Osteocyte (in vitro differentiated cells): ENCODE measurements at regions not wholly inside any gene's neighbourhood (a gene's known extent, or its start where the extent isn't known, plus 50 kb on each side); places are given as distances from the start of the nearest gene placed in this dataset.

Source experiments
- DNase-seq: peaks from one replicate; pipeline ENCODE4 v3.0.0; 2021; ENCODE audit warnings: mixed read lengths; ENCODE audit not compliant: unreplicated experiment; ENCODE audit errors: extremely low spot score
- H3K27ac Mint-ChIP-seq: one replicate; pipeline ENCODE4 v1.8.0; 2021; ENCODE audit warnings: mild to moderate bottlenecking, mixed read lengths; ENCODE audit not compliant: unreplicated experiment
- H3K27me3 Mint-ChIP-seq: one replicate; pipeline ENCODE4 v1.8.0; 2021; ENCODE audit warnings: mixed read lengths; ENCODE audit not compliant: unreplicated experiment
- H3K36me3 Mint-ChIP-seq: one replicate; pipeline ENCODE4 v1.8.0; 2021; ENCODE audit warnings: mixed read lengths; ENCODE audit not compliant: unreplicated experiment
- H3K4me1 Mint-ChIP-seq: one replicate; pipeline ENCODE4 v1.8.0; 2021; ENCODE audit warnings: mixed read lengths; ENCODE audit not compliant: unreplicated experiment
- H3K4me3 Mint-ChIP-seq: one replicate; pipeline ENCODE4 v1.8.0; 2021; ENCODE audit warnings: mild to moderate bottlenecking, moderate library complexity, mixed read lengths; ENCODE audit not compliant: unreplicated experiment
- H3K9me3 Mint-ChIP-seq: one replicate; pipeline ENCODE4 v1.8.0; 2021; ENCODE audit warnings: mixed read lengths; ENCODE audit not compliant: unreplicated experiment
- TF ChIP-seq, protein P1 (sequence below): fragments of 200-600 bp; sonication (generic); IDR thresholded peaks from 2 replicates; pipeline ENCODE4 v1.5.0; 2021; ENCODE audit warnings: antibody characterized with exemption, mild to moderate bottlenecking, moderate library complexity

DNA sequence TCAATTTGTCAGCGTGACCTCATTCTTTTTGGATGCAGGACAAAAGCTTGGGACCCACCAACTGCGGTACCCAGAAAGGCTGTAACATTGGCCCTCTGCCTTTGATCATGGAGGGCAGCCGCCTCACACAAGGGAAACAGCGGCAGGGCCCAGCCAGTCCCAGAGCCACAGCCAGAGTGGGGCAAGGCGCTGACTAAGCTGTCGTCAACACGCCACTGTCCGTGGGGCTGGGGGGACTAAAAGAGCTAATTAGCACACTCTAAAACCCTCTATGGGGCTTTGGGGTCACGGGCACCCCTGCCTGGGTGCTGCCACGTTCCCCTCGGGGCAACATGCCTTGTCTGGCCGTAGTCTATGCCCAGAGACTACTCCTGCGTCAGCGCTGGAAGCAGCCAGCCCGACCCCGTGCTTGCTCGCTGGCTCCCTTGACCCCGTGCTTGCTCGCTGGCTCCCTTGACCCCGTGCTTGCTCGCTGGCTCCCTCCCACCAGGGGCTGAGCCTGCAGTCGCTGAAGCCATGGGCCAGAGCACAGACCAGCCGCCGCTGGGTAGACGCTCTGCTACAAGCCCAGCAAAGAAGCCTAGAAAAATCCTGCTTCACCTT lies 598.4 kb downstream of the MBD2 start:
- H3K4me1 Mint-ChIP-seq: no peaks in the 10 kb centered on the region
- TF ChIP-seq, protein P1, sequence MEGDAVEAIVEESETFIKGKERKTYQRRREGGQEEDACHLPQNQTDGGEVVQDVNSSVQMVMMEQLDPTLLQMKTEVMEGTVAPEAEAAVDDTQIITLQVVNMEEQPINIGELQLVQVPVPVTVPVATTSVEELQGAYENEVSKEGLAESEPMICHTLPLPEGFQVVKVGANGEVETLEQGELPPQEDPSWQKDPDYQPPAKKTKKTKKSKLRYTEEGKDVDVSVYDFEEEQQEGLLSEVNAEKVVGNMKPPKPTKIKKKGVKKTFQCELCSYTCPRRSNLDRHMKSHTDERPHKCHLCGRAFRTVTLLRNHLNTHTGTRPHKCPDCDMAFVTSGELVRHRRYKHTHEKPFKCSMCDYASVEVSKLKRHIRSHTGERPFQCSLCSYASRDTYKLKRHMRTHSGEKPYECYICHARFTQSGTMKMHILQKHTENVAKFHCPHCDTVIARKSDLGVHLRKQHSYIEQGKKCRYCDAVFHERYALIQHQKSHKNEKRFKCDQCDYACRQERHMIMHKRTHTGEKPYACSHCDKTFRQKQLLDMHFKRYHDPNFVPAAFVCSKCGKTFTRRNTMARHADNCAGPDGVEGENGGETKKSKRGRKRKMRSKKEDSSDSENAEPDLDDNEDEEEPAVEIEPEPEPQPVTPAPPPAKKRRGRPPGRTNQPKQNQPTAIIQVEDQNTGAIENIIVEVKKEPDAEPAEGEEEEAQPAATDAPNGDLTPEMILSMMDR: no peak
- H3K27me3 Mint-ChIP-seq: no peaks in the 10 kb centered on the region
- H3K27ac Mint-ChIP-seq: no peak overlapping the region
- H3K9me3 Mint-ChIP-seq: peaks cover 16% of the 10 kb centered on the region
- H3K36me3 Mint-ChIP-seq: no peaks in the 10 kb centered on the region
- DNase-seq: no peak
- H3K4me3 Mint-ChIP-seq: no peak overlapping the region

DNA sequence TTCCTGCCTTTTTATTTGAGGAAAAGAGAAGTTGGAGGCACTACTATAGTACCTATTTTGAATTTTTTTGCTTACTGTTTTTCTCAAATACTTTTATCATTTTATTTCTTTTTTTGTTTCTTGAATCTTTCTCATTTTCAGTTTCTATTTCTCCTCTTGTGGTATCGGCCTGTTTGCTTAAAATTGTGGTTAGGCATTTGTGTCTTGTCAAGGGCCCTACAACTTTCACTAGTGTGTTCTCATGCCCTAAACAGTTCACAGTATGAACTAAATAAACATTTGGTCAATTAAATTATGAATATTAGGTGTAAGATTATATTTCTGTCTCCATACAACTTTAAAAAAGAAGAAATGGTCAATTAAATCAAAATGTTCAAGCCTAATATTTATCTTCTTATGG lies 613.5 kb downstream of the MBD2 start:
- Mint-ChIP-seq H3K4me1 (no peaks in the 10 kb centered on the region), H3K4me3 (no peak overlapping the region), H3K27ac (no peak overlapping the region), H3K36me3 (no peaks in the 10 kb centered on the region), H3K27me3 (no peaks in the 10 kb centered on the region), H3K9me3 (no peaks in the 10 kb centered on the region)
- TF ChIP-seq, protein P1: no peak
- DNase-seq: no peak

DNA sequence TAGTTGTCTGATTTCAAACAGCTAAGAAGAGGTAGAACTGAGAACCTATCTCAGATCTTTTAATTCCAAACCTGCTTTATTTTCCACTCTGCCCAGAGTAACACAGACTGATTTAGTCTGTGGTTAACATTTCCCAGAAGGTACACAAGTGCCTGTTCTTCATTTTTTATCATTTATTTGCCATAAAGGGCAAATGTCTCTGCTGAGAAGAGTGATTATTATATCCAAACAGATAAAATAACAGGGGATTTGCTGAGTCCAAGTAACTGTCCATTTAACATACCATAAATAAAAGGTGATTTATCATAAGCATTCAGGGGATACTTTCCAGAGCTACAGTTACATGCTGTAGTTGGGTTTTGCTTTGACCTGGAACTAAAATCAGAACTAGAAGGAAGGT lies 617.7 kb downstream of the MBD2 start:
- no peaks in the 10 kb centered on the region for H3K36me3 Mint-ChIP-seq

DNA sequence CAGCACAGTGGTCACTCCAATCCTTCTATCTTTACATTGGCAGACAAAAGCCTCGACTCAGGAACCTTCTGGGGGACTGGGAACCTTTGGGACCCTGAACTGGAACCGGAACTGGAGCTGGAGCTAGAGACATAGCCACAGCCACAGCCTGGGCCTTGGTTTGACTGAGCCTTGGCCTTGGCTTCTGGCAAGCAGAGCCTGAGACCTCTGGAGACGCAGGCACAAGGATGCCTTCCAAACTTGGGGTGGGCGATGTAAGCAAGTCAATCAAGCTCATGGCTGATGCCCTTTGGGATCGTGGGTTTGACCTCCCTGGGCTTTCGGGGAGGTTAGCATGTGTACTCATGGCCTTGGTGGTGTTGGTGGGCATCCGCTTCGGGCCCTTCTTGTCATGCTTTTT lies 619.3 kb downstream of the MBD2 start:
- H3K9me3 Mint-ChIP-seq: no peaks in the 10 kb centered on the region
- H3K27me3 Mint-ChIP-seq: no peaks in the 10 kb centered on the region
- TF ChIP-seq, protein P1: no peak
- no peak overlapping the region for H3K27ac Mint-ChIP-seq
- H3K4me1 Mint-ChIP-seq: no peaks in the 10 kb centered on the region
- no peak overlapping the region for H3K4me3 Mint-ChIP-seq
- DNase-seq: no peak
- no peaks in the 10 kb centered on the region for H3K36me3 Mint-ChIP-seq

More for the DNA sequence above, 617.7 kb downstream of the MBD2 start:
- no peak for DNase-seq
- Mint-ChIP-seq H3K27me3 (no peaks in the 10 kb centered on the region), H3K4me1 (no peaks in the 10 kb centered on the region), H3K4me3 (no peak overlapping the region), H3K9me3 (no peaks in the 10 kb centered on the region), H3K27ac (no peak overlapping the region)
- TF ChIP-seq, protein P1: no peak

DNA sequence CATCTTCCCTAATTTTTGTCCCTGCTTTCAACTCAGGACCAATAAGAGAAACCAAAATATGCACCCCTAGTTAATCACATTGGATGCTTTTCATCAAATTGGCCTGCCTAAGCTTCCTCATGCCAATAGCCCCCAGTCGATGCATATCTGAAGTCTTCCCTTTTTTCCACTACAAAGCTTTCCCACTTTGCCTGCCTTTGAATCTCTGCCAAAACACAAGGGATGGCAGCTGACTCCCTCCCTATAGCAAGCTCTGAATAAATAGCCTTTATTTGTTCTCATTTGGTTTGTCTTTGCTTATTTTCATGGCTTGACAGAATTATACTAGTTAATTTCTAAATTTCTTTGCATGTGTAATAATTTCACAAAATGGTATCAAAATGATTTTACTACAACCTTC lies 621.2 kb downstream of the MBD2 start:
- Mint-ChIP-seq H3K9me3 (no peaks in the 10 kb centered on the region), H3K4me1 (no peaks in the 10 kb centered on the region), H3K4me3 (no peak overlapping the region), H3K27me3 (no peaks in the 10 kb centered on the region), H3K27ac (no peak overlapping the region), H3K36me3 (no peaks in the 10 kb centered on the region)
- TF ChIP-seq, protein P1: no peak
- no peak for DNase-seq
